ENCODE measurements at regions not wholly inside any gene's neighbourhood (a gene's known extent, or its start where the extent isn't known, plus 50 kb on each side); places are given as distances from the start of the nearest gene placed in this dataset.
A peak's percentile ranks its signal among the peaks of the same experiment; 100 is the strongest.

- WGBS, 2 experiments (ENCODE audit: low coverage in 1 of 2, low lambda C conversion rate in 2 of 2, missing lambda C conversion rate in 2 of 2): 83 to 88% methylated on average over 7 of the region's 7 CpGs
- H3K9ac ChIP-seq: no peak overlapping the region
Measured at GRCh38 chr6:14513496-14514393, 396.2 kb downstream of the CD83 start.

GRCh38 chr6:14516956-14517355, 399.4 kb downstream of the CD83 start:
- Histone ChIP-seq H3K4me3 (peak overlapping the region; percentile 60), H3K79me2 (ENCODE audit: insufficient read depth) (no peaks in the 10 kb centered on the region), H3K9ac (peak overlapping the region; percentile 49), H3K9me2 (ENCODE audit: insufficient read depth) (no peaks in the 10 kb centered on the region), H3F3A (ENCODE audit: insufficient read depth) (peaks cover 21% of the 10 kb centered on the region), H3K27me3 (replicated peaks; ENCODE audit: insufficient read depth) (no peaks in the 10 kb centered on the region), H3K9me3 (ENCODE audit: low read depth) (no peaks in the 10 kb centered on the region), H3K36me3 (ENCODE audit: low read depth) (no peaks in the 10 kb centered on the region), H3K4me1 (ENCODE audit: insufficient read depth) (peaks cover 28% of the 10 kb centered on the region), H2AFZ (peak overlapping the region; percentile 77), H4K20me1 (ENCODE audit: insufficient read depth) (no peaks in the 10 kb centered on the region), H3K4me2 (ENCODE audit: unreplicated experiment) (peak overlapping the region; percentile 75), H3K27ac (no peak overlapping the region)
- WGBS, 2 experiments (ENCODE audit: low coverage in 1 of 2, low lambda C conversion rate in 2 of 2, missing lambda C conversion rate in 2 of 2): 7 to 9% methylated on average over 11 of the region's 11 CpGs
- DNase-seq: peak; percentile 38
- in situ Hi-C loops (cut with MboI): no loop called here
- TF ChIP-seq EZH2phosphoT487 (IDR thresholded peaks at IDR 0.05; ENCODE audit: insufficient read depth, low read depth) (no peak), EZH2 (IDR thresholded peaks at IDR 0.05; ENCODE audit: insufficient read depth, poor library complexity, severe bottlenecking) (no peak)

More at GRCh38 chr6:14513496-14514393, 396.2 kb downstream of the CD83 start:
- H3K27me3 ChIP-seq (replicated peaks; ENCODE audit: insufficient read depth): no peaks in the 10 kb centered on the region; the same call in 1 of the 2 replicates
- H3K27ac ChIP-seq: no peak overlapping the region
- H3K4me2 ChIP-seq (ENCODE audit: unreplicated experiment): no peak overlapping the region
- in situ Hi-C loops (cut with MboI): no loop called here
- TF ChIP-seq EZH2phosphoT487 (IDR thresholded peaks at IDR 0.05; ENCODE audit: insufficient read depth, low read depth) (no peak), EZH2 (IDR thresholded peaks at IDR 0.05; ENCODE audit: insufficient read depth, poor library complexity, severe bottlenecking) (no peak)
- no peak overlapping the region for H3K4me3 ChIP-seq
- no peak overlapping the region for H2AFZ ChIP-seq
- H3K79me2 ChIP-seq (ENCODE audit: insufficient read depth): no peaks in the 10 kb centered on the region
- peaks cover 25% of the 10 kb centered on the region for H3K4me1 ChIP-seq (ENCODE audit: insufficient read depth)
- no peak for DNase-seq
- H3K9me3 ChIP-seq (ENCODE audit: low read depth): no peaks in the 10 kb centered on the region
- no peaks in the 10 kb centered on the region for H4K20me1 ChIP-seq (ENCODE audit: insufficient read depth)
- H3K36me3 ChIP-seq (ENCODE audit: low read depth): no peaks in the 10 kb centered on the region
- H3F3A ChIP-seq (ENCODE audit: insufficient read depth): peaks cover 21% of the 10 kb centered on the region
- no peaks in the 10 kb centered on the region for H3K9me2 ChIP-seq (ENCODE audit: insufficient read depth)

GRCh38 chr6:14517516-14518105, 400.0 kb downstream of the CD83 start:
- WGBS, 2 experiments (ENCODE audit: low coverage in 1 of 2, low lambda C conversion rate in 2 of 2, missing lambda C conversion rate in 2 of 2): 31 to 32% methylated on average over 7 of the region's 7 CpGs
- H3F3A ChIP-seq (ENCODE audit: insufficient read depth): peaks cover 21% of the 10 kb centered on the region
- peaks cover 28% of the 10 kb centered on the region for H3K4me1 ChIP-seq (ENCODE audit: insufficient read depth)
- TF ChIP-seq EZH2phosphoT487 (IDR thresholded peaks at IDR 0.05; ENCODE audit: insufficient read depth, low read depth) (no peak), EZH2 (IDR thresholded peaks at IDR 0.05; ENCODE audit: insufficient read depth, poor library complexity, severe bottlenecking) (no peak)
- no peaks in the 10 kb centered on the region for H3K9me2 ChIP-seq (ENCODE audit: insufficient read depth)
- H3K36me3 ChIP-seq (ENCODE audit: low read depth): no peaks in the 10 kb centered on the region
- H4K20me1 ChIP-seq (ENCODE audit: insufficient read depth): no peaks in the 10 kb centered on the region
- H3K79me2 ChIP-seq (ENCODE audit: insufficient read depth): no peaks in the 10 kb centered on the region
- in situ Hi-C loops (cut with MboI): no loop called here
- DNase-seq: peak; percentile 45
- H2AFZ ChIP-seq: peak overlapping the region; percentile 77
- peak overlapping the region; percentile 49; the same call in 1 of the 2 replicates for H3K9ac ChIP-seq
- H3K27ac ChIP-seq: no peak overlapping the region
- peak overlapping the region; percentile 75 for H3K4me2 ChIP-seq (ENCODE audit: unreplicated experiment)
- no peaks in the 10 kb centered on the region for H3K27me3 ChIP-seq (replicated peaks; ENCODE audit: insufficient read depth)
- H3K9me3 ChIP-seq (ENCODE audit: low read depth): no peaks in the 10 kb centered on the region
- H3K4me3 ChIP-seq: peak overlapping the region; percentile 60

GRCh38 chr6:14518515-14519217, 401.1 kb downstream of the CD83 start:
- peaks cover 28% of the 10 kb centered on the region for H3K4me1 ChIP-seq (ENCODE audit: insufficient read depth)
- H3K79me2 ChIP-seq (ENCODE audit: insufficient read depth): no peaks in the 10 kb centered on the region
- in situ Hi-C loops (cut with MboI): no loop called here
- peak overlapping the region; percentile 7 for H3K4me2 ChIP-seq (ENCODE audit: unreplicated experiment)
- no peaks in the 10 kb centered on the region for H4K20me1 ChIP-seq (ENCODE audit: insufficient read depth)
- peak; percentile 61 for DNase-seq
- peaks cover 21% of the 10 kb centered on the region for H3F3A ChIP-seq (ENCODE audit: insufficient read depth)
- WGBS, 2 experiments (ENCODE audit: low coverage in 1 of 2, low lambda C conversion rate in 2 of 2, missing lambda C conversion rate in 2 of 2): 37 to 43% methylated on average over 14 of the region's 14 CpGs
- no peak overlapping the region for H2AFZ ChIP-seq
- no peak overlapping the region for H3K9ac ChIP-seq
- no peak overlapping the region for H3K27ac ChIP-seq
- no peaks in the 10 kb centered on the region for H3K9me3 ChIP-seq (ENCODE audit: low read depth)
- no peaks in the 10 kb centered on the region for H3K27me3 ChIP-seq (replicated peaks; ENCODE audit: insufficient read depth)
- H3K9me2 ChIP-seq (ENCODE audit: insufficient read depth): no peaks in the 10 kb centered on the region
- no peaks in the 10 kb centered on the region for H3K36me3 ChIP-seq (ENCODE audit: low read depth)
- TF ChIP-seq EZH2phosphoT487 (IDR thresholded peaks at IDR 0.05; ENCODE audit: insufficient read depth, low read depth) (no peak), EZH2 (IDR thresholded peaks at IDR 0.05; ENCODE audit: insufficient read depth, poor library complexity, severe bottlenecking) (no peak)
- no peak overlapping the region for H3K4me3 ChIP-seq

Measured in GM23248 (cell line).